WERI-Rb-1 (cell line): ENCODE measurements at regions not wholly inside any gene's neighbourhood (a gene's known extent, or its start where the extent isn't known, plus 50 kb on each side); places are given as distances from the start of the nearest gene placed in this dataset.

Experiments used
- DNase-seq: peaks from one replicate; pipeline ENCODE4 v3.0.0-alpha.2; 2020
- H3K27ac ChIP-seq: fragments of 250-450 bp; sonication (Bioruptor Pico); 2 replicates; pipeline ENCODE4 v1.5.1; 2020; ENCODE audit warnings: mild to moderate bottlenecking, moderate library complexity
- H3K27me3 ChIP-seq: fragments of 250-450 bp; sonication (Bioruptor Pico); 2 replicates; pipeline ENCODE4 v1.5.1; 2021; ENCODE audit warnings: mild to moderate bottlenecking, low read depth, moderate library complexity; ENCODE audit not compliant: insufficient read depth, severe bottlenecking
- H3K36me3 ChIP-seq: fragments of 250-450 bp; sonication (Bioruptor Pico); 2 replicates; pipeline ENCODE4 v1.5.1; 2020; ENCODE audit warnings: mild to moderate bottlenecking, moderate library complexity
- H3K4me3 ChIP-seq: 2 replicates; pipeline ENCODE4 v1.5.1; 2011; ENCODE audit warnings: low read depth, mild to moderate bottlenecking, control low read depth, low read length
- H3K9me3 ChIP-seq: fragments of 250-450 bp; sonication (Bioruptor Pico); 2 replicates; pipeline ENCODE4 v1.5.1; 2021; ENCODE audit warnings: mild to moderate bottlenecking, moderate library complexity; ENCODE audit not compliant: severe bottlenecking
- CTCF ChIP-seq: IDR thresholded peaks from 2 replicates; pipeline ENCODE4 v1.5.1; 2011; ENCODE audit warnings: low read depth, mild to moderate bottlenecking, control low read depth, inconsistent platforms, low read length

- Histone ChIP-seq H3K27me3 (no peaks in the 10 kb centered on the region), H3K9me3 (no peaks in the 10 kb centered on the region), H3K4me3 (no peak overlapping the region), H3K27ac (no peak overlapping the region), H3K36me3 (no peaks in the 10 kb centered on the region)
- TF ChIP-seq CTCF, result no peak
- no peak for DNase-seq
Measured at GRCh38 chr2:220315098-220315823, 687.8 kb downstream of the SLC4A3 start.

GRCh38 chr2:220318037-220318436, 690.6 kb downstream of the SLC4A3 start:
- Histone ChIP-seq H3K27ac (no peak overlapping the region), H3K36me3 (no peaks in the 10 kb centered on the region)
- no peak for TF ChIP-seq CTCF

GRCh38 chr2:220318508-220318907, 691.1 kb downstream of the SLC4A3 start:
- no peaks in the 10 kb centered on the region for H3K9me3 ChIP-seq
- no peak overlapping the region for H3K4me3 ChIP-seq
- H3K27me3 ChIP-seq, result no peaks in the 10 kb centered on the region
- H3K36me3 ChIP-seq, result no peaks in the 10 kb centered on the region
- H3K27ac ChIP-seq, result no peak overlapping the region
- DNase-seq, result no peak
- TF ChIP-seq CTCF, result no peak

More at GRCh38 chr2:220318037-220318436, 690.6 kb downstream of the SLC4A3 start:
- Histone ChIP-seq H3K9me3 (no peaks in the 10 kb centered on the region), H3K27me3 (no peaks in the 10 kb centered on the region), H3K4me3 (no peak overlapping the region)
- DNase-seq, result no peak

GRCh38 chr2:220320326-220320725, 692.9 kb downstream of the SLC4A3 start:
- no peak overlapping the region for H3K4me3 ChIP-seq
- no peak for TF ChIP-seq CTCF
- no peaks in the 10 kb centered on the region for H3K27me3 ChIP-seq
- no peak overlapping the region for H3K27ac ChIP-seq
- H3K36me3 ChIP-seq, result no peaks in the 10 kb centered on the region
- no peak for DNase-seq
- H3K9me3 ChIP-seq, result no peaks in the 10 kb centered on the region

- DNase-seq, result no peak
- Histone ChIP-seq H3K27ac (no peak overlapping the region), H3K4me3 (no peak overlapping the region), H3K9me3 (peaks cover 5% of the 10 kb centered on the region), H3K36me3 (no peaks in the 10 kb centered on the region), H3K27me3 (no peaks in the 10 kb centered on the region)
- TF ChIP-seq CTCF, result no peak
Measured at GRCh38 chr2:220332886-220333285, 705.5 kb downstream of the SLC4A3 start.

- Histone ChIP-seq H3K4me3 (no peak overlapping the region), H3K9me3 (peaks cover 5% of the 10 kb centered on the region), H3K27me3 (no peaks in the 10 kb centered on the region), H3K27ac (no peak overlapping the region), H3K36me3 (no peaks in the 10 kb centered on the region)
- DNase-seq, result no peak
- TF ChIP-seq CTCF, result no peak
Measured at GRCh38 chr2:220334210-220334609, 706.8 kb downstream of the SLC4A3 start.
